ENCODE measurements at regions not wholly inside any gene's neighbourhood (a gene's known extent, or its start where the extent isn't known, plus 50 kb on each side); places are given as distances from the start of the nearest gene placed in this dataset.

- no peaks in the 10 kb centered on the region for H3K9me3 Mint-ChIP-seq (ENCODE audit: unreplicated experiment)
- peaks cover 1% of the 10 kb centered on the region for H3K27me3 Mint-ChIP-seq (ENCODE audit: unreplicated experiment)
- no peaks in the 10 kb centered on the region for H3K36me3 Mint-ChIP-seq (ENCODE audit: low read depth, unreplicated experiment)
- no peaks in the 10 kb centered on the region for H3K4me1 Mint-ChIP-seq (ENCODE audit: unreplicated experiment)
- peak; percentile 52 for DNase-seq (ENCODE audit: low spot score)
- H3K27ac Mint-ChIP-seq (ENCODE audit: unreplicated experiment), result no peak overlapping the region
- TF ChIP-seq CTCF (IDR thresholded peaks at IDR 0.05; ENCODE audit: unreplicated experiment), result peak; percentile 63
- no peak overlapping the region for H3K4me3 Mint-ChIP-seq (ENCODE audit: unreplicated experiment)
These were observed 220.0 kb downstream of the SETD4 start for GRCh38 chr21:35840197-35840799.

DNA sequence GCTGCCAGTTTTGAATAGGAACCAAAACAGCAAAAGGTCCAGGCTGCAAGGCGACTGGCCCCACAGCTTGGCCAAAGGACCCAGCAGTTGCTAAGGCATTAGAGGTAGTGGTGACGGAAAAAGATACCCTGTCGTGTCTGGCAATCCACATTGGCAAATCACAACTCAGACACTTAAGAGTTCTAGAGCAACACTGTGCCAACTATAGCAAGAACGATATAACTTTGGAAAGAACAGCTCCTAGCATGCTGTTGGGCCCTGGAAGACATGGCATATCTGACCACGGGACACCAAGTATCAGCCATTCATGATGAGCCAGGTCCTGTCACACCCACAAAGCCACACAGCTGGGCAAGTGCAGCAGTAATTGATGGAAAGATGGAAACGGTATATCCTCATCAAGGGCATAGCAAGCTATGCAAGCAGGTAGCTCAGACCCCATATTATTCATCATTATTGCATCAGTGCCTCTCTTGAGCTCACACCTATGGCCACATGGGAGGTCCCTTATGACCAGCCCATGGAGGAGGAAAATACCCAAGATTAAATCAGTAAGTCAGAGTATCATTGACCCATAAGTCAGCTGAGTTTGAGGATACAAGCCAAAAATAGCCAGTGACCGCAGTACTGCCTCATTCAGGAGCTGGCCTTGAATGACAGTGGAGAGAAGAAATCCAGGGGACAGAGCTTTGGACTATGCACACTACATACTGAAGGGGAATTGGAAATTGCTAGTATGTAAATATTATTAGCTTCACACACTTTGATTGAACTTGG is 221.2 kb downstream of the SETD4 start:
- DNase-seq (ENCODE audit: low spot score), result no peak
- H3K27ac Mint-ChIP-seq (ENCODE audit: unreplicated experiment), result no peak overlapping the region
- H3K27me3 Mint-ChIP-seq (ENCODE audit: unreplicated experiment), result peaks cover 1% of the 10 kb centered on the region
- no peak overlapping the region for H3K4me3 Mint-ChIP-seq (ENCODE audit: unreplicated experiment)
- H3K36me3 Mint-ChIP-seq (ENCODE audit: low read depth, unreplicated experiment), result no peaks in the 10 kb centered on the region
- no peaks in the 10 kb centered on the region for H3K9me3 Mint-ChIP-seq (ENCODE audit: unreplicated experiment)
- H3K4me1 Mint-ChIP-seq (ENCODE audit: unreplicated experiment), result peaks cover 4% of the 10 kb centered on the region
- no peak for TF ChIP-seq CTCF (IDR thresholded peaks at IDR 0.05; ENCODE audit: unreplicated experiment)

DNA sequence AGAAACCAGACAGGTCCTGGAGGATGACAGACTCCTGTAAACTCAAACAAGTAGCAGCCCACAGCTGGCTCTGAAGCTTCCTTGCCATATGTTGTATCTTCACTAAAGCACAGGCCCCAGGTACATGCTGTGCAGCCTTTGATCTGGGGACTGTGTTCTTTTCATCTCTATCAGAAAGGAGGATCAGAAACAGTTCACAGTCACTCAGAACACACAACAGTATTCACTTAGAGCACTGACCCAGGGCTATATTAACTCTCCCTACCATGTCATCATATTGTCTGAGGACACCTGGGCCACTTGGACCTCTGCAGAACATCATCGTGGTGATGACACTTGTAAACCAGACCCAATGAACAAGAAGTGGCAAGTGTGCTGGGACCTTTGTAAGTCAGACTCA is 222.0 kb downstream of the SETD4 start:
- H3K9me3 Mint-ChIP-seq (ENCODE audit: unreplicated experiment), result no peaks in the 10 kb centered on the region

DNA sequence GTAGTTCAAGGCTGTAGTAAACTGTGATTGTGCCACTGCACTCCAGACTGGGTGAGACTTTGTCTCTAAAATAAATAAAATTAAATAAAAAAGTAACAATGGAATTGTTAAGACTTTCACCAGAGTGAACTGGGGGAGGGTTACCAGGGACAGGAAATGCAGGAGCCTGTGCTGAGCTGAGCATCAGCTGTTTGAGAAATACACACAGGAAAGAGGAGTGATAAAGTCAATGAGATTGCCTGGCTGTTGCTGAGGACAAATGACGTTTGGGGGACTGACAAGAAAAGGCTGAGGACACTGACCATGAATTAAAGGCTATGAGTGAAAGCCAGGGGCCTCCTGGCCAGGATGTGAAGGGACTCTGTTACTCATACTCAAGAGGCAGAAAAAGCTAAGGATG is 226.3 kb downstream of the SETD4 start:
- no peaks in the 10 kb centered on the region for H3K9me3 Mint-ChIP-seq (ENCODE audit: unreplicated experiment)
- DNase-seq (ENCODE audit: low spot score), result no peak
- H3K27ac Mint-ChIP-seq (ENCODE audit: unreplicated experiment), result no peak overlapping the region
- no peak for TF ChIP-seq CTCF (IDR thresholded peaks at IDR 0.05; ENCODE audit: unreplicated experiment)
- H3K4me1 Mint-ChIP-seq (ENCODE audit: unreplicated experiment), result peaks cover 12% of the 10 kb centered on the region
- no peak overlapping the region for H3K4me3 Mint-ChIP-seq (ENCODE audit: unreplicated experiment)
- no peaks in the 10 kb centered on the region for H3K27me3 Mint-ChIP-seq (ENCODE audit: unreplicated experiment)
- H3K36me3 Mint-ChIP-seq (ENCODE audit: low read depth, unreplicated experiment), result peaks cover 3% of the 10 kb centered on the region

More for the DNA sequence above, 222.0 kb downstream of the SETD4 start:
- Mint-ChIP-seq H3K27me3 (ENCODE audit: unreplicated experiment) (no peaks in the 10 kb centered on the region), H3K4me1 (ENCODE audit: unreplicated experiment) (peaks cover 10% of the 10 kb centered on the region), H3K4me3 (ENCODE audit: unreplicated experiment) (no peak overlapping the region), H3K27ac (ENCODE audit: unreplicated experiment) (no peak overlapping the region), H3K36me3 (ENCODE audit: low read depth, unreplicated experiment) (no peaks in the 10 kb centered on the region)
- DNase-seq (ENCODE audit: low spot score), result no peak
- no peak for TF ChIP-seq CTCF (IDR thresholded peaks at IDR 0.05; ENCODE audit: unreplicated experiment)

- Mint-ChIP-seq H3K27ac (ENCODE audit: unreplicated experiment) (no peak overlapping the region), H3K4me3 (ENCODE audit: unreplicated experiment) (no peak overlapping the region), H3K9me3 (ENCODE audit: unreplicated experiment) (no peaks in the 10 kb centered on the region), H3K27me3 (ENCODE audit: unreplicated experiment) (no peaks in the 10 kb centered on the region), H3K4me1 (ENCODE audit: unreplicated experiment) (peaks cover 12% of the 10 kb centered on the region), H3K36me3 (ENCODE audit: low read depth, unreplicated experiment) (peaks cover 3% of the 10 kb centered on the region)
- no peak for TF ChIP-seq CTCF (IDR thresholded peaks at IDR 0.05; ENCODE audit: unreplicated experiment)
- no peak for DNase-seq (ENCODE audit: low spot score)
These were observed 226.9 kb downstream of the SETD4 start for GRCh38 chr21:35833388-35833787.

Measured in endothelial cell (in vitro differentiated cells).